Panc1 (cell line): ENCODE measurements at regions not wholly inside any gene's neighbourhood (a gene's known extent, or its start where the extent isn't known, plus 50 kb on each side); places are given as distances from the start of the nearest gene placed in this dataset.

Experiments
- SIN3A ChIP-seq: IDR thresholded peaks from 2 replicates; pipeline ENCODE4 v1.6.1; 2012; ENCODE audit warnings: low read depth, mild to moderate bottlenecking, low read length, moderate library complexity, borderline replicate concordance; ENCODE audit not compliant: insufficient read depth
- TF ChIP-seq, protein P1 (sequence below): fragments of 450-650 bp; IDR thresholded peaks from 2 replicates; pipeline ENCODE4 v1.5.1; 2017; ENCODE audit warnings: mild to moderate bottlenecking
- TF ChIP-seq, protein P2 (sequence below), 2 experiments: IDR thresholded peaks; 2 replicates each; pipeline ENCODE4 v1.6.1; 2011 to 2012; ENCODE audit warnings: low read depth in 2 of 2, control low read depth in 1 of 2, low read length in 1 of 2, mild to moderate bottlenecking in 1 of 2, moderate library complexity in 1 of 2; ENCODE audit not compliant: insufficient read depth in 1 of 2

DNA sequence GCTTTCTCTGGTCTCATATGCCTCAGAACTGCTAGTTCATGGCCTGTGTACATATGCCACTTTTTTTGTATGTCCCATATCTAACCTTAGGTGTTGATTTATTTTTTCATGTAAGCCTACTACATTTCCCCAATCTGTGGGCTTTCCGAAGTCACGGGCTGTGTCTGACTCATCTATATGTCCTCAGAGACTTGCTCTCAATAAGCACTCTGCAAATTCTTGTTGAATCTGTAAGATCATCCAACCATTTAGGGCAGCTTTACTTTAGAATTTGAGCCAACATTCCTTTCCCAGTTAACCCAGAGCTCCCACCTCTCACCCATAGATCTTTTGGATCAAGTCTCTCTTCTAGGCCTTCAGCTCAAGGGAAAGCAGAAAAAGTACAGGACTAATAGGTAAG, 263.4 kb downstream of the SEC61B start:
- TF ChIP-seq, protein P1, sequence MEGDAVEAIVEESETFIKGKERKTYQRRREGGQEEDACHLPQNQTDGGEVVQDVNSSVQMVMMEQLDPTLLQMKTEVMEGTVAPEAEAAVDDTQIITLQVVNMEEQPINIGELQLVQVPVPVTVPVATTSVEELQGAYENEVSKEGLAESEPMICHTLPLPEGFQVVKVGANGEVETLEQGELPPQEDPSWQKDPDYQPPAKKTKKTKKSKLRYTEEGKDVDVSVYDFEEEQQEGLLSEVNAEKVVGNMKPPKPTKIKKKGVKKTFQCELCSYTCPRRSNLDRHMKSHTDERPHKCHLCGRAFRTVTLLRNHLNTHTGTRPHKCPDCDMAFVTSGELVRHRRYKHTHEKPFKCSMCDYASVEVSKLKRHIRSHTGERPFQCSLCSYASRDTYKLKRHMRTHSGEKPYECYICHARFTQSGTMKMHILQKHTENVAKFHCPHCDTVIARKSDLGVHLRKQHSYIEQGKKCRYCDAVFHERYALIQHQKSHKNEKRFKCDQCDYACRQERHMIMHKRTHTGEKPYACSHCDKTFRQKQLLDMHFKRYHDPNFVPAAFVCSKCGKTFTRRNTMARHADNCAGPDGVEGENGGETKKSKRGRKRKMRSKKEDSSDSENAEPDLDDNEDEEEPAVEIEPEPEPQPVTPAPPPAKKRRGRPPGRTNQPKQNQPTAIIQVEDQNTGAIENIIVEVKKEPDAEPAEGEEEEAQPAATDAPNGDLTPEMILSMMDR, result no peak
- TF ChIP-seq, protein P2, sequence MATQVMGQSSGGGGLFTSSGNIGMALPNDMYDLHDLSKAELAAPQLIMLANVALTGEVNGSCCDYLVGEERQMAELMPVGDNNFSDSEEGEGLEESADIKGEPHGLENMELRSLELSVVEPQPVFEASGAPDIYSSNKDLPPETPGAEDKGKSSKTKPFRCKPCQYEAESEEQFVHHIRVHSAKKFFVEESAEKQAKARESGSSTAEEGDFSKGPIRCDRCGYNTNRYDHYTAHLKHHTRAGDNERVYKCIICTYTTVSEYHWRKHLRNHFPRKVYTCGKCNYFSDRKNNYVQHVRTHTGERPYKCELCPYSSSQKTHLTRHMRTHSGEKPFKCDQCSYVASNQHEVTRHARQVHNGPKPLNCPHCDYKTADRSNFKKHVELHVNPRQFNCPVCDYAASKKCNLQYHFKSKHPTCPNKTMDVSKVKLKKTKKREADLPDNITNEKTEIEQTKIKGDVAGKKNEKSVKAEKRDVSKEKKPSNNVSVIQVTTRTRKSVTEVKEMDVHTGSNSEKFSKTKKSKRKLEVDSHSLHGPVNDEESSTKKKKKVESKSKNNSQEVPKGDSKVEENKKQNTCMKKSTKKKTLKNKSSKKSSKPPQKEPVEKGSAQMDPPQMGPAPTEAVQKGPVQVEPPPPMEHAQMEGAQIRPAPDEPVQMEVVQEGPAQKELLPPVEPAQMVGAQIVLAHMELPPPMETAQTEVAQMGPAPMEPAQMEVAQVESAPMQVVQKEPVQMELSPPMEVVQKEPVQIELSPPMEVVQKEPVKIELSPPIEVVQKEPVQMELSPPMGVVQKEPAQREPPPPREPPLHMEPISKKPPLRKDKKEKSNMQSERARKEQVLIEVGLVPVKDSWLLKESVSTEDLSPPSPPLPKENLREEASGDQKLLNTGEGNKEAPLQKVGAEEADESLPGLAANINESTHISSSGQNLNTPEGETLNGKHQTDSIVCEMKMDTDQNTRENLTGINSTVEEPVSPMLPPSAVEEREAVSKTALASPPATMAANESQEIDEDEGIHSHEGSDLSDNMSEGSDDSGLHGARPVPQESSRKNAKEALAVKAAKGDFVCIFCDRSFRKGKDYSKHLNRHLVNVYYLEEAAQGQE (IDR thresholded peaks at IDR 0.05; ENCODE audit: insufficient read depth in 1 of 2, low read depth in 2 of 2, low read length in 1 of 2), result no peak
- TF ChIP-seq SIN3A, result no peak
